ENCODE measurements at regions not wholly inside any gene's neighbourhood (a gene's known extent, or its start where the extent isn't known, plus 50 kb on each side); places are given as distances from the start of the nearest gene placed in this dataset.
"Not testable (repeated sequence)": the region's sequence is repeated elsewhere in the genome, so short reads cannot be mapped to it uniquely, and the experiment has no call there.

DNA sequence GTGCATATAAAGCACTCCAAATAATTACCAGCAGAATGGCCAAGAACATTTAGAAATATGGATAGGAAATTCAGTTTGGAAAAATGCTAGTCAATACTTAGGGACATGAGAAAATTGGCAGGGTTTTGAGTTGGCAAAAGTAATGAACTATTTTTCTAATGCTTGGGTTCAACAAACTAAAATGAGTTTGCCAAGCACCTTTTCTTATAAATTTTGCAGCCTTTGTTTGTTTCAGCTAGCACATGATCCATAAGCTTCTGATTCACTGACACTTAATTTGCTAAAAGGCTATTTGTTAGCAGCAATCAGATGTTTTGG is 324.8 kb downstream of the QKI start:
- no peak overlapping the region for H3K4me3 Mint-ChIP-seq
- H3K27me3 Mint-ChIP-seq, result peaks cover 0 to 11% (median 0%) of the 10 kb centered on the region in 5 donors
- Histone ChIP-seq H3K27me3 (ENCODE audit: control insufficient read depth in 2 of 2, insufficient read depth in 2 of 2, low read length in 2 of 2) (no peaks in the 10 kb centered on the region), H3K9me3 (ENCODE audit: control insufficient read depth in 2 of 3, low read length in 3 of 3) (no peaks in the 10 kb centered on the region), H3K36me3 (ENCODE audit: control insufficient read depth in 2 of 3, insufficient read depth in 3 of 3, low read length in 3 of 3) (no peaks in the 10 kb centered on the region), H3K4me3 (ENCODE audit: low read length) (no peak overlapping the region), H3K27ac (ENCODE audit: low read depth, low read length) (no peak overlapping the region), H3K4me1 (ENCODE audit: control insufficient read depth in 2 of 2, insufficient read depth in 2 of 2, low read length in 2 of 2) (no peaks in the 10 kb centered on the region)
- CTCF ChIA-PET, result no interaction called here
- POLR2A ChIA-PET, result no interaction called here
- ATAC-seq (no peak), DNase-seq (no peak)
- no peaks in the 10 kb centered on the region for H3K36me3 Mint-ChIP-seq
- no peak overlapping the region for H3K27ac Mint-ChIP-seq
- peaks cover 0 to 2% (median 0%) of the 10 kb centered on the region in 11 donors for H3K9me3 Mint-ChIP-seq
- intact Hi-C loops (cut with micrococcal nuclease), result no loop called here
- peaks cover 0 to 3% (median 0%) of the 10 kb centered on the region in 7 donors for H3K4me1 Mint-ChIP-seq

- Mint-ChIP-seq H3K27ac (no peak overlapping the region), H3K36me3 (no peaks in the 10 kb centered on the region)
These were observed 324.3 kb downstream of the QKI start for GRCh38 chr6:163738725-163739407.

DNA sequence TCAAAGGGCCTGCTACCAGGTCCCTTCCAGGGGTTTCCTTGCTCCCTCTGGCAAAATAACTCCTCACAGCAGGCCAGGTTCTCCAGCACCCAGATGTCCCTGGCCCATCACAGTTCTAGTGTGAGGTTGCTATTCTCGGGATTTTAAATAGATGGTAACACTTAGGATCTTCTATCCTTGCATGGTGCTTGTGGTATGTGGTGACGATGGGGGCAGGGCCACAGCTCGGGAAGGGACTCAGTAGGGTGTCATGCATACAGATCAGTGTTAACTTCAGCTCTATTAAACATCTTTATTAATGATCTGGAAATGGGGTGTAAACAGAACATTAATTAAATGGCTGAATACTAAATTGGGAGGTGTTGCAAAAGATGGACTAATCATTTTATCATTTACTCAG is 323.8 kb downstream of the QKI start:
- intact Hi-C loops (cut with micrococcal nuclease), result no loop called here
- Histone ChIP-seq H3K4me1 (ENCODE audit: control insufficient read depth in 2 of 2, insufficient read depth in 2 of 2, low read length in 2 of 2) (no peaks in the 10 kb centered on the region), H3K27ac (ENCODE audit: low read depth, low read length) (no peak overlapping the region), H3K4me3 (ENCODE audit: low read length) (no peak overlapping the region), H3K9me3 (ENCODE audit: control insufficient read depth in 2 of 3, low read length in 3 of 3) (no peaks in the 10 kb centered on the region), H3K36me3 (ENCODE audit: control insufficient read depth in 2 of 3, insufficient read depth in 3 of 3, low read length in 3 of 3) (no peaks in the 10 kb centered on the region), H3K27me3 (ENCODE audit: control insufficient read depth in 2 of 2, insufficient read depth in 2 of 2, low read length in 2 of 2) (no peaks in the 10 kb centered on the region)
- H3K27me3 Mint-ChIP-seq, result peaks cover 0 to 12% (median 0%) of the 10 kb centered on the region in 5 donors
- no peak for ATAC-seq
- POLR2A ChIA-PET, result no interaction called here
- no peaks in the 10 kb centered on the region for H3K36me3 Mint-ChIP-seq
- no peak overlapping the region for H3K4me3 Mint-ChIP-seq
- peaks cover 0 to 2% (median 0%) of the 10 kb centered on the region in 11 donors for H3K9me3 Mint-ChIP-seq
- H3K27ac Mint-ChIP-seq, result no peak overlapping the region
- CTCF ChIA-PET, result no interaction called here
- no peak for DNase-seq
- peaks cover 0 to 3% (median 0%) of the 10 kb centered on the region in 7 donors for H3K4me1 Mint-ChIP-seq

More at GRCh38 chr6:163738725-163739407, 324.3 kb downstream of the QKI start:
- Mint-ChIP-seq H3K4me1 (peaks cover 0 to 3% (median 0%) of the 10 kb centered on the region in 7 donors), H3K4me3 (no peak overlapping the region), H3K9me3 (peaks cover 0 to 2% (median 0%) of the 10 kb centered on the region in 11 donors), H3K27me3 (peaks cover 0 to 11% (median 0%) of the 10 kb centered on the region in 5 donors)
- ATAC-seq, result no peak
- H3K36me3 ChIP-seq (ENCODE audit: control insufficient read depth in 2 of 3, insufficient read depth in 3 of 3, low read length in 3 of 3), result no peaks in the 10 kb centered on the region
- no peaks in the 10 kb centered on the region for H3K4me1 ChIP-seq (ENCODE audit: control insufficient read depth in 2 of 2, insufficient read depth in 2 of 2, low read length in 2 of 2)
- ChIA-PET POLR2A (no interaction called here), CTCF (no interaction called here)
- no peak overlapping the region for H3K4me3 ChIP-seq (ENCODE audit: low read length)
- intact Hi-C loops (cut with micrococcal nuclease), result no loop called here
- no peak overlapping the region for H3K27ac ChIP-seq (ENCODE audit: low read depth, low read length)
- H3K27me3 ChIP-seq (ENCODE audit: control insufficient read depth in 2 of 2, insufficient read depth in 2 of 2, low read length in 2 of 2), result no peaks in the 10 kb centered on the region
- no peaks in the 10 kb centered on the region for H3K9me3 ChIP-seq (ENCODE audit: control insufficient read depth in 2 of 3, low read length in 3 of 3)
- DNase-seq, result no peak

DNA sequence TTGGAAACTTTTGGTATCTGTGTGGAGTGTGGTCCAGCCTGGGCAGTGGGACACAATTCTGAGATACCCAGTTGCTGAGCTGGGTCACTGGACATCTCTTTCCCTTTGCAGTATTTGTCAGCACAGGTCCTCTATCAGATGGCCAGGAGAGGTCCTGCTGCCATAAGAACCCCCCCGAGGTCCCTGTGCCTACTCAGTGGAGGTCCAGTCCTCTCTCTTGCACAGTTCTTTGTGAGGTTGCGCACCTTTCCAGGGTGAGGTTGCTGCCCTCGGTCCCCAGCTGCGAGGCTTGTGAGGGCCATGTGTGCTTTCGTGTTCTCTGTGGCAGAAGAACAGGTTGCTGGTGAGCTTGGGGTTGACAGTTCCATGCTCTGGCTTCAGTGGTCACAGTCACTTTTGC is 320.6 kb downstream of the QKI start:
- Histone ChIP-seq H3K36me3 (ENCODE audit: control insufficient read depth in 2 of 3, insufficient read depth in 3 of 3, low read length in 3 of 3) (no peaks in the 10 kb centered on the region), H3K9me3 (ENCODE audit: control insufficient read depth in 2 of 3, low read length in 3 of 3) (no peaks in the 10 kb centered on the region), H3K27ac (ENCODE audit: low read depth, low read length) (no peak overlapping the region), H3K27me3 (ENCODE audit: control insufficient read depth in 2 of 2, insufficient read depth in 2 of 2, low read length in 2 of 2) (no peaks in the 10 kb centered on the region), H3K4me1 (ENCODE audit: control insufficient read depth in 2 of 2, insufficient read depth in 2 of 2, low read length in 2 of 2) (no peaks in the 10 kb centered on the region), H3K4me3 (ENCODE audit: low read length) (no peak overlapping the region)
- H3K27me3 Mint-ChIP-seq, result peaks cover 0 to 10% (median 0%) of the 10 kb centered on the region in 5 donors
- intact Hi-C loops (cut with micrococcal nuclease), result no loop called here
- DNase-seq (no peak), ATAC-seq (no peak)
- H3K4me1 Mint-ChIP-seq, result peaks cover 0 to 4% (median 0%) of the 10 kb centered on the region in 7 donors
- POLR2A ChIA-PET, result no interaction called here
- CTCF ChIA-PET, result no interaction called here
- H3K27ac Mint-ChIP-seq, result no peak overlapping the region
- H3K4me3 Mint-ChIP-seq, result no peak overlapping the region
- H3K9me3 Mint-ChIP-seq, result peaks cover 0 to 2% (median 0%) of the 10 kb centered on the region in 11 donors
- no peaks in the 10 kb centered on the region for H3K36me3 Mint-ChIP-seq

DNA sequence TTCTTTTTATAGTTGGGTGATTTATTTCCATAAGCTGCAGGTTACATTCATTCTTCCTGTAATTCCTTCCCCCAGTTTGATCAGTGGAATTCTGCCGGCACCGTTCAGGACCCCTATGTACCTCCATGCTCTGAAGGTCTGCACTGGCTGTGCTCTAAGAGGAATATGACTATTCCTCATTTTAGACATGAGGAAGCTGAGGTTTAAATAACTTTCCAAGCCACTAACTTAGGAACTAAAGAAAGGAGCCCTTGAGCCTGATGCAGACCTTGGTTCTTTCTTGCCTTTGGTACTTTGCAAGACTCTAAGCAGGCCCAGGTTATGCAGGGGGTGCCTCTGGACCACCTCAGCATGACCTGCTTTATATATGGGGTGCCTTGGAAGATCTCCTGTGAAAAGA is 318.5 kb downstream of the QKI start:
- Mint-ChIP-seq H3K9me3 (peaks cover 0 to 2% (median 0%) of the 10 kb centered on the region in 11 donors), H3K27me3 (peaks cover 0 to 7% (median 0%) of the 10 kb centered on the region in 5 donors), H3K27ac (no peak overlapping the region), H3K4me1 (peaks cover 0 to 4% (median 0%) of the 10 kb centered on the region in 7 donors), H3K4me3 (no peak overlapping the region), H3K36me3 (no peaks in the 10 kb centered on the region)
- Histone ChIP-seq H3K9me3 (ENCODE audit: control insufficient read depth in 2 of 3, low read length in 3 of 3) (no peaks in the 10 kb centered on the region), H3K4me3 (ENCODE audit: low read length) (no peak overlapping the region), H3K27ac (ENCODE audit: low read depth, low read length) (no peak overlapping the region), H3K4me1 (ENCODE audit: control insufficient read depth in 2 of 2, insufficient read depth in 2 of 2, low read length in 2 of 2) (no peaks in the 10 kb centered on the region), H3K27me3 (ENCODE audit: control insufficient read depth in 2 of 2, insufficient read depth in 2 of 2, low read length in 2 of 2) (no peaks in the 10 kb centered on the region), H3K36me3 (ENCODE audit: control insufficient read depth in 2 of 3, insufficient read depth in 3 of 3, low read length in 3 of 3) (no peaks in the 10 kb centered on the region)
- intact Hi-C loops (cut with micrococcal nuclease), result no loop called here
- POLR2A ChIA-PET, result no interaction called here
- DNase-seq (no peak), ATAC-seq (no peak)
- CTCF ChIA-PET, result no interaction called here

- Mint-ChIP-seq H3K36me3 (no peaks in the 10 kb centered on the region), H3K27me3 (peaks cover 0 to 6% (median 0%) of the 10 kb centered on the region in 5 donors), H3K4me1 (peaks cover 0 to 4% (median 0%) of the 10 kb centered on the region in 7 donors), H3K4me3 (no peak overlapping the region), H3K9me3 (peaks cover 0 to 2% (median 0%) of the 10 kb centered on the region in 11 donors), H3K27ac (no peak overlapping the region)
- ATAC-seq, result no peak
- Histone ChIP-seq H3K27me3 (ENCODE audit: control insufficient read depth in 2 of 2, insufficient read depth in 2 of 2, low read length in 2 of 2) (no peaks in the 10 kb centered on the region), H3K4me1 (ENCODE audit: control insufficient read depth in 2 of 2, insufficient read depth in 2 of 2, low read length in 2 of 2) (no peaks in the 10 kb centered on the region), H3K27ac (ENCODE audit: low read depth, low read length) (no peak overlapping the region), H3K4me3 (ENCODE audit: low read length) (no peak overlapping the region), H3K36me3 (ENCODE audit: control insufficient read depth in 2 of 3, insufficient read depth in 3 of 3, low read length in 3 of 3) (no peaks in the 10 kb centered on the region), H3K9me3 (ENCODE audit: control insufficient read depth in 2 of 3, low read length in 3 of 3) (no peaks in the 10 kb centered on the region)
- CTCF ChIA-PET, result no interaction called here
- POLR2A ChIA-PET, result no interaction called here
- intact Hi-C loops (cut with micrococcal nuclease), result no loop called here
- DNase-seq, result no peak
These were observed 318.0 kb downstream of the QKI start for GRCh38 chr6:163732479-163732878.

- POLR2A ChIA-PET; H3K27me3 ChIP-seq (ENCODE audit: control insufficient read depth in 2 of 2, insufficient read depth in 2 of 2, low read length in 2 of 2); CTCF ChIA-PET; H3K4me3 Mint-ChIP-seq; H3K27ac ChIP-seq (ENCODE audit: low read depth, low read length); H3K27me3 Mint-ChIP-seq; ATAC-seq; DNase-seq; H3K4me3 ChIP-seq (ENCODE audit: low read length); H3K4me1 ChIP-seq (ENCODE audit: control insufficient read depth in 2 of 2, insufficient read depth in 2 of 2, low read length in 2 of 2); H3K9me3 Mint-ChIP-seq; H3K27ac Mint-ChIP-seq; H3K9me3 ChIP-seq (ENCODE audit: control insufficient read depth in 2 of 3, low read length in 3 of 3); H3K36me3 ChIP-seq (ENCODE audit: control insufficient read depth in 2 of 3, insufficient read depth in 3 of 3, low read length in 3 of 3); H3K4me1 Mint-ChIP-seq; H3K36me3 Mint-ChIP-seq; intact Hi-C loops (cut with micrococcal nuclease): not testable (repeated sequence)
These were observed 317.5 kb downstream of the QKI start for GRCh38 chr6:163732014-163732351.
